ENCODE measurements at regions not wholly inside any gene's neighbourhood (a gene's known extent, or its start where the extent isn't known, plus 50 kb on each side); places are given as distances from the start of the nearest gene placed in this dataset.

- no peak for DNase-seq
These were observed 394.9 kb downstream of the MED10 start for GRCh38 chr5:5983261-5983980.

GRCh38 chr5:5981562-5981961, 396.8 kb downstream of the MED10 start:
- DNase-seq, result no peak

DNA sequence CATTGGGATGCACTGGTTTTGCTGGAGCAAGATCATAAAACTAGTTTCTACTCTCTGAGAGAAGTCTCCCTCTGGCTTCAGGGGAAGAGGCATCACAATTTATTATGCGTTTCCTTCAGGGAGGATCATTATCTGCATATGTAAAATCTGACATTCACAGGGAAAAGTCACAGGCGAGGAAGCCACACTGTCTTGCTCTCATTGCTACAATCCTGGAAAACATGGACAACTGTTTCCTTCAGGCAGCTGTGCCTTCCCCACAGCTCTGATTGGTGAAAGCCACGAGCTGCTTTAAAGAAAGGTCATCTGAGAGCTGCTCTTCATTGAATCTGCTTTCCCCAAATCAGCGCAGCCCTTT, 397.8 kb downstream of the MED10 start:
- no peak for DNase-seq

DNA sequence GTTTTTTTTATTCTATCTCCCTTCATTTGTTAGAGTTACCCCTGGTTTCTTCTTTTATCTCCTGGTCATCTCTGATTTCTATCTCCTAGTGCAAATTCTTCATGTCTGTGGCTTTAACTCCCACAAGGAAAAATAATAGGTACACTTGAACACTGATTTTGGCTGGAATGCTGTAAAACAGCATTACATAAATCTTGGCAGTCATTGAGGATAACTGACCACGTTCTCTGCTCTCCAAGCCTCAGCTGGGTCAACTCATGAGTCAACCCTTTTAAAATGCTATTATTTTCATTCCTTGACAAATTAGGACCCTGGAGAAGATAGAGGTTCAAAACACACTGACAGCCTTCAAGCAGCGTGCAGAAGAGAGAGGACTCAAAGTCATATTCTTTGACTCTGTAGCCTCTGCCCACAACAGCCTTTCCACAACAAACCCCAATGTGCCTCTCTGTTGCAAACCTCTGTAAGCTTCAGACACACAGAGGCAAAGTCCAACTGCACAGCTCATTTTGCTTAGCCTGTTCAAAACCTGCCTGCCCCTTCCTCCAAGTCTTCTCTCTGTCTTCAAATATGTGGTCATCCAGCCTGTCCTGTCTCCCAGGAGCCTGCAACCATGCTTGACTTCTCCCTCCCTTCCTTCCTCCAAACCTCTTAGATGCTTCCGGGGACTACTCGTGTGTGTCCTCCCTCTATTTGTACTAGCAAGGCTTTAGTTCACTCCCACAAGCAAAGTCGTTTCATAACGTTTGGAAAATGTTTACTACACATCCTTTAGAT, 398.4 kb downstream of the MED10 start:
- DNase-seq, result no peak

DNA sequence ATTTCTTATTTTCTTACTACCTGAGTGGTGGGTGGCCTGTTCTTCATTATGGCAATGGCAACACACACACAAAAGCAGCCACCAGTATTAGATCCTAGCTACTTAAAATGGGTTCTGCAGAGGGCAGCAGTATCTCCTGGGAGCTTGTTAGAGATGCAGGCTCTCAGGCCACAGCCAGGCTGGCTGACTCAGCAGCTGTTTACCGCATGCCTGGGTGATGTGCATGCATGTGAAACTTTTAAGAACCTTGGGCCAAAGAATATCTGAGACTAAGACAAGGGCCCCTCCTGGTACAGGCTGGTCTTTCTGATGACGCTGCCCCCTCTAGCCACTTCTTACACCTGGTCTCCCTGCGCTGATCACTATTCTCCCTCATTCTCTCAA, 399.0 kb downstream of the MED10 start:
- no peak for DNase-seq

GRCh38 chr5:5978501-5979376, 399.6 kb downstream of the MED10 start:
- no peak for DNase-seq

GRCh38 chr5:5971203-5971602, 407.1 kb downstream of the MED10 start:
- no peak for DNase-seq

DNA sequence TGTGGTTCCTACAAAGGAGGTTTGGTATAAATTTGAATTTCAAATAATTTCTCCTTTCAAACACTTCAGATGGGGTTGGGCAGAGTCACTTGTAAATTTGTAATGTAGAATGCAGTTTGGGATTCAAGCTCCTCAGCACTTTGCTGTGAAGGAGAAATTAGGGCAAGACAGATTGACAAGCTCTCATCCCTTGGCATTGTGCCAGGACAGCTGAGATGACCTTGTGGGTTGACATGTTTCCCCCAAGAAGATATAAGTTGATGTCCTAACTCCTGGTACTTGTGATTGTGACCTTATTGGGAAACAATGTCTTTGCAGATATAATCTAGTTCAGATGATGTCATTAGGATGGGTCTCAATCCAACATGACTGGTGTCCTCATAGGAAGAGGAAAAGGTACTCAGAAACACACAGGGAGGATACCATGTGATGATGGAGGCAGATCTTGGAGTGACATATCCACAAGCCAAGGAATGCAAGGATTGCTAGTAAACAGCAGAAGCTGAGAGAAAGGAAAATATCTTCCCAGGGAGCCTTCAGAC, 408.3 kb downstream of the MED10 start:
- DNase-seq, result no peak

GRCh38 chr5:5968981-5969380, 409.4 kb downstream of the MED10 start:
- DNase-seq, result no peak

DNA sequence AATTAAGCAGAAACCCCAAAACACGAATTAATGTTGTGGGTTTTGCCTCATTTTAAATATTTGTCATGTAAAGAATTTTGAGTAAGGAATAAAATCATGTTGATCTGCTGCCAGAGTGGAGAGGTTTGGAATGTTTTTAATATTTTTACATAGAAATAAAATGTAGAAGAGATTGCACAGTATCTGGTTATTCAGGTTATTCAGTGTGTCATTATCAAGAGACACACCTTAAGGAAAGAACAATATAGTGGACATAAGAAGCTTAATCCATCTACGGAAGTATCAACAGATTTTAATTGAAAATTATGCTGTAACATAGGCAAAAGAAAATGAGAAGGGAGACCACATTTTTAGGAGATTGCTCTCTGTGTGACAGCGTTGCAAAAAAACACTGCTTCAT, 410.4 kb downstream of the MED10 start:
- DNase-seq, result no peak

DNA sequence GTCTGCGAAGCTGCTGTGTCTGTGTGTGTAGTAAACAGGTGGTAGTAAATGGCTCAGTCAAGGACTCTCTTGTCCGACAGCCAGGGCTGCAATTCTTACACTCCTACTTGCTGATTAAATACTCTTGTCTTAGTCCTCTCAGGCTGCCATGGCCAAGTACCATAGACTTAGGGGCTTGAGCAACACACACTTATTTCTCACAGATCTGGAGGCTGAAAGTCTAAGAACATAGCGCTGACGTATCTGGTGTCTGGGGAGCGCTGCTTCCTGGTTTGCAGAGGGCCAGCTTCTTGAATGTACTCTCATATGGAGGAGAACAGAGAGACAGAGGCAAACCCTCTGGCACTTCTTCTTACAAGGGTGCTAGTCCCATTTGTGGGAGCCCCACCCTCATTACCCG, 411.0 kb downstream of the MED10 start:
- DNase-seq, result no peak

DNA sequence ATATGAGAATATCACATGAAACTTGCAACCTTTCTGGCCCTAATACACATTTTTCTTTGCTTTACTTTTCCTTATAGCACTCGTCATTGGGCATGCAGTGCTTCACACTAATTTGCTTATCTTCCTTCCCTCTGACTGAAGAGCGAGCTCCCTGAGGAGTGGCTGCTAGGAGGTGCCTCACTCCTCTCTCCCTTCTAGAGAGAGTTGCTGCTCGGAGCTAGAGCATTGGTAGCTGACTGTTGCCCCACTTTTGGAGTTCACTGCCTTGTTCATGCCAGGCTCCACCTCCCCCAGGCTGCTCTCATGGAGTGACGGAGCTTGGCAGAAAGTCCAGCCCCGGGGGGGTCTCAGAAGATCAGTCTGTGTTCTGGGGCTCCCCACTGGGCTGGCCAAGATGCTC, 413.2 kb downstream of the MED10 start:
- DNase-seq, result no peak

- DNase-seq, result no peak
These were observed 414.0 kb downstream of the MED10 start for GRCh38 chr5:5964347-5964746.

DNA sequence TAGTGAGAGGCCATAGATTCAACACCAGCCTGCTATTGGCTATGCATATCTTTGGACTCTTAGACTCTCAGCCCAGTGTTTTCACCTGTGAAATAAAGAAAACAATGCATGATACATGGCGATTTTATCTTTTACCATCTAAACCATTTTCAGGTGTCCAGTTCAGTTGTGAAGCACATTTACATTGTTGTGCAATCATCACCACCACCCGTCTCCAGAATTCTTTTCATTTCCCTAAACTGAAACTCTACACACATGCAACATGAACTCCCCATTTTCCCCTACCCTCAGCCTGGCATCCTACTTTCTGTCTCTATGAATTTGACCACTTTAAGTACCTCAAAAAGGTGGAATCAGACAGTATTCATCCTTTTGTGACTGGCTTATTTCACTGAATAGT, 420.6 kb downstream of the MED10 start:
- DNase-seq, result no peak

DNA sequence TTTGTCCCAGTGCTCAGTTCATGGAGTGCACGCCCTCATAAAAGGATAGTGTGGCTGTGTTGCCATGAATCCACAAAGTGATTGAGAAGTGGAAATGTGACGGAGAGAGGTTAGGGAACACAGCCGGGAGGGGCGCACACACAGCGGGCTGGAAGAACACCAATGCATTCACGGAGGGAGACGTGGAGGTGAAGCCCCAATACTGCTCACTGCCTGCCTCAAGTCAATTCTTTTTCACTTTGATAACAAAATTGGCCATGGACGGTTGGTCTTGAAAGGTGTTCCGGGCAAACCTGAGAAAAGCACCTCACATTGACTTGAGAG, 424.1 kb downstream of the MED10 start:
- DNase-seq, result no peak

DNA sequence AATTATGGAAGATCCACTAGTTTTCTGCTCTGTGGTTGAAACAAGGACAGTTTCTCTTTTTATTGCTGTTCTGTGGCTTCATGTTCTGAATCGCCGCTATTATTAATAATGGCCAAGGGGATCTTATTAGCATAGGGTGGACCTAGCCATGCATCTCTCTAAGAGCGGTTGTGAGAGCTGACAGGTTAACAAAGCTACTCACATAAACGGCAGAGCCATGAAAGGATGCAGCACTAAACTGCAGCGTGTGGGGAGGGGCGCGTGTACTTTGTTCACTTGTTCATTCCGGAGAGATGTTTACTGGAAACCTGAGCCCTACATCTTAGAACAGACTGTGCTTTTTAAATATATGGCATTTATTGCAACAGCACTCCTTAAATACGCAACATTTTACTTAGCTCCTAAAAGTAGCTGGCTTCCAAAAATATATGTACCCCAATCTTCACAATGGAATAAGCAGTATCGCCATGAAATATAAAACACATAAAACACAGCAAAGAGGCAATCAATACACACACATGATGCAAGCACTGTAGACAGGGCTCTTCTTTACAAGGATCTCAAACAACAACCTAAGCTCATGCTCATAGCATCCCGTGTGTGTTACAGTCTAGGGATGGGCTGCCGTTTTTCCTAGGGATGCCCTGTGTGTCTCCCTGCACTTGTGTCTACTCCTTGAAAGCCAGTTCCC, 424.6 kb downstream of the MED10 start:
- DNase-seq, result no peak

DNA sequence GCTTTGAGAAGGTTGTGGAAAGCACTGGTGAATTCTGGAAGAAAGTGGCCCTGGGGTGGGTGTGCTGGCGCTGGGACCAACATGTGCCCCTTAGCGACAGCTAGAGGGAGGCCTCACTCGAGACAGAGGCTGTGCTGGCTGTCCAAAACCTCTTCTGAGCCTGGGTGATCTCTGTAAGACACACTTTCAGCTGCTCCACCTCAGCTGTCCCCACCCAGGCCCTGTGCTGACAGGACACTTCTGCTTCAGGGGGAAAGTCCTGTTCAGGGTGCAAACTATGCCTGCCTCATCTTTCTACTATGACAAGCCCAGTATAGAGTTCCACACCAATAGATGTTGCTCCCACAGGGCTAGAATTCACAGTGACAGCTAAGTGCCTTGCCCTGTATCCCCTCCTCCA, 426.4 kb downstream of the MED10 start:
- DNase-seq, result no peak

DNA sequence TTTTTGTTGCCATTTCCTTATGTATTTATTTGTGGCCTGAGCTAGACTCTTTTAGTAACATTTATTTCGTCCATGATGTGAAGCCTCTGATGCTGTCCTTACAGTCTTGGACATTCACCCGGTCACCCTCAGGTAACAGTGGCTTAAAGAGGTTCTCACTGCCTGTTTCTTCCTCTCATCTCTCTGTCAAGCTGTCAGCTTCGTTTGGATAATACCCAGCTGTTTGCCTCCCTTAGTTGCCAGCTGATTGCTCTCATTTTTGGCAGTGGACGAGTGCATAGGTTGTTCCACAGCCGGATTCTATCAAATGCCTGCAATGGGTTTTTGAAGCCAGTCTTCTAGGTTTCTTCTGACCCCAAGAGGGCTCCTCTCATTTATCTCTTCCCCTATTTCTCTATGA, 427.7 kb downstream of the MED10 start:
- DNase-seq, result no peak

DNA sequence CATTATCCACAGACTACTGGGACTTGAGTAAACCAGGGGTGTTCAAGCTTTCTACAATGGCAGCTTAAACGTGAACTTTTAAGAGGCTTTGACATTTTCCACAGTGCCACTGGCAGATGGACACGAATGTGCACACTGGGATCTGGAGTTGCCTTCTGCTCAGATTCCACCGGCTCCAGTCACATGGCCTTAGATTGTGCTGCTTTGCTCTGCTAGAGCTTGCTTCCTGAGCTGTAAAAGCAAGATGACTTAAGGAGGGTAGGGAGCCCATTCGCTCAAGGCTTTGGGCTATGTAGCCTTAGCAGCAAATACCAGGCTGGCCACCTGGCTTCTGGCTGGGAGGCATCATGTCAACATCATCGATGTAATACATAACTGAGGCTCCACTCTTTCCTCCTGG, 436.9 kb downstream of the MED10 start:
- DNase-seq, result no peak

GRCh38 chr5:5939759-5940370, 438.5 kb downstream of the MED10 start:
- no peak for DNase-seq

GRCh38 chr5:5933651-5934050, 444.7 kb downstream of the MED10 start:
- no peak for DNase-seq

GRCh38 chr5:5932824-5933223, 445.5 kb downstream of the MED10 start:
- DNase-seq, result no peak

Measured in dermis blood vessel endothelial cell (primary cell).